HL-60 (cell line): ENCODE measurements at regions not wholly inside any gene's neighbourhood (a gene's known extent, or its start where the extent isn't known, plus 50 kb on each side); places are given as distances from the start of the nearest gene placed in this dataset.

Source experiments
- DNase-seq, 2 experiments: peaks; one replicate each; pipeline ENCODE4 v3.0.0-alpha.2; 2010 to 2020; ENCODE audit warnings: low read depth in 1 of 2, low spot score in 1 of 2
- H3K27ac ChIP-seq: fragments of 250-450 bp; sonication (Bioruptor Pico); replicated peaks from 2 replicates; pipeline ENCODE4 v1.5.1; 2020; ENCODE audit warnings: mild to moderate bottlenecking, moderate library complexity
- H3K27me3 ChIP-seq: fragments of 250-450 bp; sonication (Bioruptor Pico); 2 replicates; pipeline ENCODE4 v1.5.1; 2021; ENCODE audit warnings: mild to moderate bottlenecking, moderate library complexity; ENCODE audit not compliant: insufficient read depth, poor library complexity, severe bottlenecking
- H3K4me3 ChIP-seq: replicated peaks from 2 replicates; pipeline ENCODE4 v1.5.1; 2011; ENCODE audit warnings: mild to moderate bottlenecking, control low read depth, low read length; ENCODE audit not compliant: insufficient read depth
- CTCF ChIP-seq: IDR thresholded peaks from one replicate; pipeline ENCODE4 v1.5.1; 2011; ENCODE audit warnings: low read length, control low read depth, inconsistent platforms; ENCODE audit not compliant: insufficient read depth
- GABPA ChIP-seq: IDR thresholded peaks from 2 replicates; pipeline ENCODE4 v1.6.1; 2012; ENCODE audit warnings: low read depth
- POLR2AphosphoS5 ChIP-seq: IDR thresholded peaks from 2 replicates; pipeline ENCODE4 v1.6.1; 2012; ENCODE audit warnings: low read depth
- REST ChIP-seq: IDR thresholded peaks from 2 replicates; pipeline ENCODE4 v1.6.1; 2012; ENCODE audit warnings: low read depth; ENCODE audit not compliant: insufficient replicate concordance
- SPI1 ChIP-seq: IDR thresholded peaks from 2 replicates; pipeline ENCODE4 v1.6.1; 2012; ENCODE audit warnings: low read depth, mild to moderate bottlenecking, borderline replicate concordance

GRCh38 chr14:86083616-86084015 lies 553.7 kb downstream of the FLRT2 start:
- H3K4me3 ChIP-seq = no peak overlapping the region
- no peak for DNase-seq
- TF ChIP-seq GABPA (no peak), SPI1 (no peak), REST (no peak), POLR2AphosphoS5 (no peak), CTCF (no peak)
- no peaks in the 10 kb centered on the region for H3K27me3 ChIP-seq
- H3K27ac ChIP-seq = no peak overlapping the region

- Histone ChIP-seq H3K27ac (no peak overlapping the region), H3K27me3 (no peaks in the 10 kb centered on the region), H3K4me3 (no peak overlapping the region)
- no peak for DNase-seq
- TF ChIP-seq SPI1 (no peak), GABPA (no peak), REST (no peak), CTCF (no peak), POLR2AphosphoS5 (no peak)
Measured at GRCh38 chr14:86072116-86072894, 542.4 kb downstream of the FLRT2 start.

- Histone ChIP-seq H3K4me3 (no peak overlapping the region), H3K27ac (no peak overlapping the region), H3K27me3 (no peaks in the 10 kb centered on the region)
- no peak for DNase-seq
- TF ChIP-seq GABPA (no peak), POLR2AphosphoS5 (no peak), CTCF (no peak), SPI1 (no peak), REST (no peak)
Measured at GRCh38 chr14:86066651-86067050, 536.7 kb downstream of the FLRT2 start.
